Chondrocyte (in vitro differentiated cells): ENCODE measurements at regions not wholly inside any gene's neighbourhood (a gene's known extent, or its start where the extent isn't known, plus 50 kb on each side); places are given as distances from the start of the nearest gene placed in this dataset.

Experiments used
- DNase-seq: peaks from one replicate; pipeline ENCODE4 v3.0.0; 2021; ENCODE audit warnings: mixed read lengths, low spot score
- H3K27ac Mint-ChIP-seq: one replicate; pipeline ENCODE4 v1.8.0; 2021; ENCODE audit warnings: mild to moderate bottlenecking, moderate library complexity, mixed read lengths; ENCODE audit not compliant: unreplicated experiment
- H3K27me3 Mint-ChIP-seq: 2 replicates; pipeline ENCODE4 v1.8.0; 2021; ENCODE audit warnings: low read depth, mixed read lengths
- H3K36me3 Mint-ChIP-seq: 2 replicates; pipeline ENCODE4 v1.8.0; 2021; ENCODE audit warnings: low read depth, mixed read lengths
- H3K4me1 Mint-ChIP-seq: 2 replicates; pipeline ENCODE4 v1.8.0; 2021; ENCODE audit warnings: low read depth, mild to moderate bottlenecking, mixed read lengths
- H3K4me3 Mint-ChIP-seq: one replicate; pipeline ENCODE4 v1.8.0; 2021; ENCODE audit warnings: mild to moderate bottlenecking, moderate library complexity, mixed read lengths; ENCODE audit not compliant: unreplicated experiment
- H3K9me3 Mint-ChIP-seq: 2 replicates; pipeline ENCODE4 v1.8.0; 2021; ENCODE audit warnings: low read depth, mixed read lengths
- TF ChIP-seq, protein P1 (sequence below): fragments of 200-600 bp; sonication (generic); IDR thresholded peaks from 2 replicates; pipeline ENCODE4 v1.5.0; 2021; ENCODE audit warnings: antibody characterized with exemption, mild to moderate bottlenecking, moderate library complexity

GRCh38 chr1:73066866-73067265 lies 784.5 kb upstream of the NEGR1 start:
- TF ChIP-seq, protein P1, sequence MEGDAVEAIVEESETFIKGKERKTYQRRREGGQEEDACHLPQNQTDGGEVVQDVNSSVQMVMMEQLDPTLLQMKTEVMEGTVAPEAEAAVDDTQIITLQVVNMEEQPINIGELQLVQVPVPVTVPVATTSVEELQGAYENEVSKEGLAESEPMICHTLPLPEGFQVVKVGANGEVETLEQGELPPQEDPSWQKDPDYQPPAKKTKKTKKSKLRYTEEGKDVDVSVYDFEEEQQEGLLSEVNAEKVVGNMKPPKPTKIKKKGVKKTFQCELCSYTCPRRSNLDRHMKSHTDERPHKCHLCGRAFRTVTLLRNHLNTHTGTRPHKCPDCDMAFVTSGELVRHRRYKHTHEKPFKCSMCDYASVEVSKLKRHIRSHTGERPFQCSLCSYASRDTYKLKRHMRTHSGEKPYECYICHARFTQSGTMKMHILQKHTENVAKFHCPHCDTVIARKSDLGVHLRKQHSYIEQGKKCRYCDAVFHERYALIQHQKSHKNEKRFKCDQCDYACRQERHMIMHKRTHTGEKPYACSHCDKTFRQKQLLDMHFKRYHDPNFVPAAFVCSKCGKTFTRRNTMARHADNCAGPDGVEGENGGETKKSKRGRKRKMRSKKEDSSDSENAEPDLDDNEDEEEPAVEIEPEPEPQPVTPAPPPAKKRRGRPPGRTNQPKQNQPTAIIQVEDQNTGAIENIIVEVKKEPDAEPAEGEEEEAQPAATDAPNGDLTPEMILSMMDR = no peak
- Mint-ChIP-seq H3K9me3 (peaks cover 3% of the 10 kb centered on the region), H3K36me3 (no peaks in the 10 kb centered on the region), H3K4me1 (no peaks in the 10 kb centered on the region), H3K27ac (no peak overlapping the region), H3K27me3 (peaks cover 3% of the 10 kb centered on the region), H3K4me3 (no peak overlapping the region)
- DNase-seq = no peak

- peaks cover 3% of the 10 kb centered on the region for H3K27me3 Mint-ChIP-seq
- TF ChIP-seq, protein P1 = no peak
- peaks cover 12% of the 10 kb centered on the region for H3K9me3 Mint-ChIP-seq
- no peak overlapping the region for H3K27ac Mint-ChIP-seq
- DNase-seq = no peak
- H3K4me1 Mint-ChIP-seq = no peaks in the 10 kb centered on the region
- H3K36me3 Mint-ChIP-seq = no peaks in the 10 kb centered on the region
- H3K4me3 Mint-ChIP-seq = no peak overlapping the region
Measured at GRCh38 chr1:73065339-73066041, 783.2 kb upstream of the NEGR1 start.

DNA sequence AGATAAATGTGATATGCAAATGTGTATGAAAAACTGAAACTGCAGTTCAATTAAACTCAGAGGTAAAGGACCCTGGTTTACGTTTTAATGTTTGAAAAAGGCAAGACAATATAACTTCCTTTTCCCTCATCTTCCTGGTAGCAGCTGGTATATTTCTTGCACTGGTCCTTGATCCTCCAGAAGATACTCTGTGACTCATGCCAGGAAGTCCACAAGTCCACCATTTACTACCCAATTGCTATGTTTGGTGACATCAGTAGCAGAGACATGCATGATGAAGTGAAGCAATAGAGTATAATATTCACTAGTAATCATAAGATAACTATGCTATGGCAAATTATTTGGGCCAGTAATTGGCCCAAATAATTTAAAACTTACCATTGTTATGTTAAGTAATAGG lies 774.5 kb upstream of the NEGR1 start:
- H3K36me3 Mint-ChIP-seq = no peaks in the 10 kb centered on the region
- peaks cover 18% of the 10 kb centered on the region for H3K9me3 Mint-ChIP-seq
- H3K4me1 Mint-ChIP-seq = no peaks in the 10 kb centered on the region
- no peak overlapping the region for H3K27ac Mint-ChIP-seq
- peaks cover 1% of the 10 kb centered on the region for H3K27me3 Mint-ChIP-seq
- no peak overlapping the region for H3K4me3 Mint-ChIP-seq
- DNase-seq = no peak
- TF ChIP-seq, protein P1 = no peak

- Mint-ChIP-seq H3K9me3 (no peaks in the 10 kb centered on the region), H3K4me1 (peaks cover 15% of the 10 kb centered on the region), H3K27ac (no peak overlapping the region), H3K4me3 (no peak overlapping the region), H3K27me3 (peaks cover 7% of the 10 kb centered on the region), H3K36me3 (peaks cover 2% of the 10 kb centered on the region)
- no peak for DNase-seq
- TF ChIP-seq, protein P1 = no peak
Measured at GRCh38 chr1:73044241-73045036, 762.1 kb upstream of the NEGR1 start.

DNA sequence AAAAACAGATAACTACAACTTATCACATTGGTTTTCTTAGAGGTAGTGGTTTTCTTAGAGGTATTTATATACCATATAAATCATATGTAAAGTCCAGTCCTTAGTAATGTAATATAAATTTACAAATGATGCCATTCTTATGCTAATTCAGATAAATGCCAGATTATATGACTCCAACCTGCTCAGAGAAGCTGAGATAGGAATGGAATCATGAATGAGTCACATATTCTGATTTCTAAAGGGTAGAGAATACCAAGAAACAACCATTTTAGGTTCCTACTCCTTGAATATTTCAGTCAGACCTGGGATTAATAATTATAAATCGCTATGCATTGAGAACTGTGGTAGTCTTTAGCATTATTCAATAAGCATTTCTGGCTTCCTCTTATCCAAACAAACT lies 760.1 kb upstream of the NEGR1 start:
- Mint-ChIP-seq H3K27ac (no peak overlapping the region), H3K4me1 (peaks cover 15% of the 10 kb centered on the region), H3K36me3 (no peaks in the 10 kb centered on the region), H3K9me3 (no peaks in the 10 kb centered on the region), H3K27me3 (peaks cover 4% of the 10 kb centered on the region), H3K4me3 (no peak overlapping the region)
- no peak for DNase-seq
- TF ChIP-seq, protein P1 = no peak
